Thoracic aorta (tissue), 2 donors: ENCODE measurements at regions not wholly inside any gene's neighbourhood (a gene's known extent, or its start where the extent isn't known, plus 50 kb on each side); places are given as distances from the start of the nearest gene placed in this dataset.

Source experiments
- ATAC-seq: fragments of 150-250 bp; one replicate; pipeline ENCODE4 v1.8.0; 2017; ENCODE audit warnings: low read depth; ENCODE audit not compliant: insufficient number of reproducible peaks, low FRiP score
- DNase-seq: peaks from one replicate; pipeline ENCODE4 v3.0.0-alpha.2; 2020; ENCODE audit warnings: low spot score
- H3K27ac ChIP-seq, 2 donors: fragments of 200-600 bp; sonication (generic); 1 replicate in 1 of 2; 2 replicates in 1 of 2; pipeline ENCODE4 v1.5.1; 2016; ENCODE audit warnings: mild to moderate bottlenecking in 2 of 2, moderate library complexity in 2 of 2
- H3K27me3 ChIP-seq: fragments of 200-600 bp; sonication (generic); replicated peaks from 2 replicates; pipeline ENCODE4 v1.6.0; 2016; ENCODE audit warnings: mild to moderate bottlenecking; ENCODE audit not compliant: insufficient read depth
- H3K36me3 ChIP-seq: fragments of 200-600 bp; sonication (generic); one replicate; pipeline ENCODE4 v1.5.1; 2016
- H3K4me1 ChIP-seq, 2 donors: fragments of 200-600 bp; sonication (generic); 1 replicate in 1 of 2; 2 replicates in 1 of 2; pipeline versions ENCODE4 v1.5.1 to v1.6.0; 2016; ENCODE audit warnings: low read depth in 2 of 2, mild to moderate bottlenecking in 1 of 2; ENCODE audit not compliant: control insufficient read depth in 1 of 2
- H3K4me3 ChIP-seq: fragments of 200-600 bp; sonication (generic); 2 replicates; pipeline ENCODE4 v1.5.1; 2016; ENCODE audit warnings: mild to moderate bottlenecking
- H3K9me3 ChIP-seq: fragments of 200-600 bp; sonication (generic); 2 replicates; pipeline ENCODE4 v1.5.1; 2016
- TF ChIP-seq, protein P1 (sequence below): fragments of 200-600 bp; sonication (generic); IDR thresholded peaks from one replicate; pipeline ENCODE4 v1.5.1; 2019; ENCODE audit warnings: antibody characterized with exemption

DNA sequence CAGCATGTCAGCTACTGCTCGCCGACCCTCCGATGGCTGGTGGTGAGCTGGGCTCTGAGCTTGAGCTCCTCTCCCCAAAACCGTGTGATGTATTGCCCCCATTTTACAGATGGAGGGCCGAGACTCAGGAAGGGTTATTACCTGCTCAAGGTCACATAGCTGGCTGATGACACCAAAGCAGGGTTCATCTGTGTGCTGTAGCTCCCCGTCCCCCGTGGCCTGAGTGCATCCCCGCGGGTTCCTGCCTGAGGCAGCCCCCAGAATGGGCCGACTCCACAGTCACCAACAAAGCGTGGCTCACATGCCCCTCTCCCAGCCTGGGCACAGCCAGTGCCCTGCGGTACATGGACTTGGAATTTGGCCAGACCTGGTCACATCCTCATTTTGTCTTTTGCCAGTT, 198.6 kb downstream of the TFCP2L1 start:
- DNase-seq (no peak), ATAC-seq (no peak)
- Histone ChIP-seq H3K4me3 (no peak overlapping the region), H3K27ac (no peak overlapping the region), H3K9me3 (no peaks in the 10 kb centered on the region), H3K27me3 (no peaks in the 10 kb centered on the region), H3K4me1 (peaks cover 3 to 14% of the 10 kb centered on the region in 2 donors), H3K36me3 (no peaks in the 10 kb centered on the region)
- TF ChIP-seq, protein P1, sequence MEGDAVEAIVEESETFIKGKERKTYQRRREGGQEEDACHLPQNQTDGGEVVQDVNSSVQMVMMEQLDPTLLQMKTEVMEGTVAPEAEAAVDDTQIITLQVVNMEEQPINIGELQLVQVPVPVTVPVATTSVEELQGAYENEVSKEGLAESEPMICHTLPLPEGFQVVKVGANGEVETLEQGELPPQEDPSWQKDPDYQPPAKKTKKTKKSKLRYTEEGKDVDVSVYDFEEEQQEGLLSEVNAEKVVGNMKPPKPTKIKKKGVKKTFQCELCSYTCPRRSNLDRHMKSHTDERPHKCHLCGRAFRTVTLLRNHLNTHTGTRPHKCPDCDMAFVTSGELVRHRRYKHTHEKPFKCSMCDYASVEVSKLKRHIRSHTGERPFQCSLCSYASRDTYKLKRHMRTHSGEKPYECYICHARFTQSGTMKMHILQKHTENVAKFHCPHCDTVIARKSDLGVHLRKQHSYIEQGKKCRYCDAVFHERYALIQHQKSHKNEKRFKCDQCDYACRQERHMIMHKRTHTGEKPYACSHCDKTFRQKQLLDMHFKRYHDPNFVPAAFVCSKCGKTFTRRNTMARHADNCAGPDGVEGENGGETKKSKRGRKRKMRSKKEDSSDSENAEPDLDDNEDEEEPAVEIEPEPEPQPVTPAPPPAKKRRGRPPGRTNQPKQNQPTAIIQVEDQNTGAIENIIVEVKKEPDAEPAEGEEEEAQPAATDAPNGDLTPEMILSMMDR = no peak

DNA sequence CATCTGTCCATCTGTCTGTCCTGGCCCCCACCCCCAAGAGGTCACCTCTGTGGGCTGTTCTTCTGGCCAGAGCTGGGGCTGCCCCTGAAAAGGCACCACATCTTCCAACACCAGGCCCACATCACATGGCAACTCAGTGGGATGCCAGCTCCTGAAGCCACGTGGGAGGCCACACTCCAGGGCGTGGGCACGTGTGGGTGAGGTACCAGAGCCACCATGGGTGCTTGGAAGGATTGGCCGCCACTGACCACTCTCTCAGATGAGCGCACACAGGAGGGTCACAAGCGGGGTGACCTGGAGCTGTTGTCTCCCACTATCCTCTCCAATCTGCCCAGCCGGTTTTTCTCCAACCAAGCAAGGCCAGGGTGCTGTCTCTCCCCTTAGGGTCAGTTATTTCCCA, 197.9 kb downstream of the TFCP2L1 start:
- ATAC-seq (no peak), DNase-seq (no peak)
- Histone ChIP-seq H3K9me3 (no peaks in the 10 kb centered on the region), H3K36me3 (no peaks in the 10 kb centered on the region), H3K27ac (no peak overlapping the region), H3K4me3 (no peak overlapping the region), H3K4me1 (peaks cover 3 to 14% of the 10 kb centered on the region in 2 donors), H3K27me3 (no peaks in the 10 kb centered on the region)
- TF ChIP-seq, protein P1 = no peak

DNA sequence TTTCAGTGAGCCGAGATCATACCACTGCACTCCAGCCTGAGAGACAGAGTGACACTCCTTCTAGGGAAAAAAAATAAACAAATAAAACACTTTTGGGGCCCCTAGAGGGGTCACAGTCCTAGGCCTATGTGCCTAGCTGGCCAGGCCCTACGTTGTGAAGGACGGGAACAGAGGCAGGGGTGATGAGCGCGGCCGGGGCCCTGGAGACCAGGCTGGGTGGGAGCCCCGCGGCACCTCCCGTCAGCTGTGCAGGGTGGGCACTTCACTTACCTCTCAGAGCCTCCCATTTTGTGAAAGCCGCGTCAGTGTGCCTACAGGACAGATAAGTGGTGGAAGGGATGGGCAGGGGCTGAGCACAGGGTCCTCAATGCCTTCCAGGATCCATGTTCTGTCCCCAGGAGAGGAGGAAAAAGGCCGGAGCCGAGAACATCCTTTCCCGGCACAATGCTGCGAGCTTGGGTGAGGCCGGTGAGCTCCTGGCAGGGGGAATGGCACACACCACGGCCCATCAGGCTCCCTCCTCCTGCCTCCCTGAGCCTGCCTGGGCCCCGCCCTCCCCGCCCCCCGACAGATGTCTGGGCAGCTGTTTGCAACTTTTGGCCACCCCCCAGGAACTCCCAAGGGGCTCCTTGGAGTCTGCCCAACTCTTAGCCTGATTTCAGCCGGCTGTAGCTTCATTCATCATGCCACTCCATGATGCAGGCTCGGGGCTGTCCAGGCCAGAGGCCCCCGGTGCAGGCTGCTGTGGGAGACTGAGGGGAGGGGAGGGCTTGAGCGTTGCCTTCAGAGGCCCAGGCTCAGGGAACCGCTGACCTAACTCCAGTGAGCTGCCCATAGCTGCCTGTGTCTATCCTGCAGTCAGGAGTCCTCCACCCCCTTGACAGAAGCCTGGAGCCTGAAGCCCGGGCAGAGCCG, 196.5 kb downstream of the TFCP2L1 start:
- no peak overlapping the region for H3K4me3 ChIP-seq
- peaks cover 3 to 14% of the 10 kb centered on the region in 2 donors for H3K4me1 ChIP-seq
- H3K36me3 ChIP-seq = no peaks in the 10 kb centered on the region
- H3K27ac ChIP-seq = no peak overlapping the region
- ATAC-seq (no peak), DNase-seq (no peak)
- TF ChIP-seq, protein P1 = no peak
- H3K9me3 ChIP-seq = no peaks in the 10 kb centered on the region
- H3K27me3 ChIP-seq = no peaks in the 10 kb centered on the region

DNA sequence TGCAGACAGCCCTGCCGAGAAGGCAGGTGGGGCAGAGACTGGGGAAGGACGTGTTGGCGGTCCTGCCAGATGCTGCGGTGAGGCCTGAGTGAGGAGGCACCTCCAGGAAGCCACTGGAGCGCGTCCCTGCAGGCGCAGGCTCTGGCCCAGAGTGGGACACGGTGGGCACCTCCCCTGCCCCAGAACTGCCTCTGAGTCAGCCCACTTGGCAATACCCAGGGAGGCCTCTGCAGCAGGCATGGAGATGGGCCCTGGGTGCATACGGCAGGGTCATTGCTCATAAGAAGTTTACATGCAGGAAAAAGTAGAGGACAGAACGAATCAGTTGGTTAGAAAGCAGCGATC, 195.9 kb downstream of the TFCP2L1 start:
- no peaks in the 10 kb centered on the region for H3K36me3 ChIP-seq
- H3K27ac ChIP-seq = no peak overlapping the region
- TF ChIP-seq, protein P1 = no peak
- no peak overlapping the region for H3K4me3 ChIP-seq
- H3K27me3 ChIP-seq = no peaks in the 10 kb centered on the region
- no peaks in the 10 kb centered on the region for H3K9me3 ChIP-seq
- no peak for DNase-seq
- H3K4me1 ChIP-seq = peaks cover 3 to 14% of the 10 kb centered on the region in 2 donors
- no peak for ATAC-seq

DNA sequence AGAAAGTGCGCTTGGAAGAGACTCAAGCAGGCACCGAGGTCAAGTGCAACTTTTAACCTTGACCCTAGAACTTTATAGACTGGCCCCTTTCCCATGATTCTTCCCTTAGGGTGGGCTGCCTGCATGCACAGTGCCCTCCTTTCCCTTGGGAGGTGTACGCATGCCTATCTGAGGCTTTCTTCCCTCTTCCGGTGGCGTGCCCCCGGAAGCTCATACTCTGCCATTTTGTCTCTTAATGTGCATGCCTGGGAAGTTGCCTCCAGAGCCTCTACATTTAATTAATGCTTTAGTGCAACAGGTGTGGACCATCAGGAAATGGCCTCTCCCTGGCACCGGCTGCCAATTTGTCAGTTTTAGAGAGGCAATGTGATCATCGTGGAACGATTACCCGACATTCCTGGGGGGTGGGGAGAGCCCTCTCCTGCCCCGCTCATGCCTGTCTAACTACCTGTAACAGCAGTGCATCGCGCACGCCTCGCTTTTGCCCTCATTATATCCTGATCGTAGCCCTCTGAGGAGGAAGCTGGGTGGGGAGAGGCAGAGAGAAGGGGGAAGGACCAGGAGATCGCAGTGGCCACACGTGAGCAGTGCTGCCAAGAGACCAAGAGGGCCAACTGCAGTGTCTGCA, 194.8 kb downstream of the TFCP2L1 start:
- TF ChIP-seq, protein P1 = no peak
- Histone ChIP-seq H3K4me1 (peaks cover 3 to 14% of the 10 kb centered on the region in 2 donors), H3K36me3 (no peaks in the 10 kb centered on the region), H3K27me3 (no peaks in the 10 kb centered on the region), H3K9me3 (no peaks in the 10 kb centered on the region), H3K4me3 (no peak overlapping the region), H3K27ac (no peak overlapping the region)
- ATAC-seq (no peak), DNase-seq (no peak)
